Midbrain (tissue), 1 donor: ENCODE measurements at regions not wholly inside any gene's neighbourhood (a gene's known extent, or its start where the extent isn't known, plus 50 kb on each side); places are given as distances from the start of the nearest gene placed in this dataset.
A peak's percentile ranks its signal among the peaks of the same experiment; 100 is the strongest.
"Not testable (repeated sequence)": the region's sequence is repeated elsewhere in the genome, so short reads cannot be mapped to it uniquely, and the experiment has no call there.

Experiments used
- DNase-seq: peaks from one replicate; lab custom pipeline; 2025; lab: John Stamatoyannopoulos, UW

- DNase-seq: no peak
Measured at GRCh38 chr11:26898799-26899198, 95.1 kb upstream of the FIBIN start.

GRCh38 chr11:26901162-26901561 lies 92.8 kb upstream of the FIBIN start:
- peak; percentile 8 for DNase-seq

- no peak for DNase-seq
Measured at GRCh38 chr11:26904132-26904531, 89.8 kb upstream of the FIBIN start.

GRCh38 chr11:26904801-26905200 lies 89.1 kb upstream of the FIBIN start:
- no peak for DNase-seq

- DNase-seq: no peak
Measured at GRCh38 chr11:26905368-26905767, 88.5 kb upstream of the FIBIN start.

GRCh38 chr11:26909515-26909914 lies 84.4 kb upstream of the FIBIN start:
- no peak for DNase-seq

GRCh38 chr11:26909991-26910591 lies 83.8 kb upstream of the FIBIN start:
- DNase-seq: no peak

- no peak for DNase-seq
Measured at GRCh38 chr11:26914968-26915367, 78.9 kb upstream of the FIBIN start.

- DNase-seq: no peak
Measured at GRCh38 chr11:26916805-26917204, 77.1 kb upstream of the FIBIN start.

- no peak for DNase-seq
Measured at GRCh38 chr11:26928582-26928981, 65.3 kb upstream of the FIBIN start.

GRCh38 chr11:26929806-26930517 lies 64.0 kb upstream of the FIBIN start:
- DNase-seq: no peak

GRCh38 chr11:26930518-26931247 lies 63.2 kb upstream of the FIBIN start:
- no peak for DNase-seq

GRCh38 chr11:26931248-26931631 lies 62.7 kb upstream of the FIBIN start:
- DNase-seq: no peak

GRCh38 chr11:26931881-26932280 lies 62.0 kb upstream of the FIBIN start:
- DNase-seq: no peak

- no peak for DNase-seq
Measured at GRCh38 chr11:26936109-26936508, 57.8 kb upstream of the FIBIN start.

- DNase-seq: no peak
Measured at GRCh38 chr11:26937386-26937785, 56.5 kb upstream of the FIBIN start.

- DNase-seq: not testable (repeated sequence)
Measured at GRCh38 chr11:26940501-26940900, 53.4 kb upstream of the FIBIN start.

GRCh38 chr11:26942356-26942755 lies 51.6 kb upstream of the FIBIN start:
- no peak for DNase-seq

- DNase-seq: no peak
Measured at GRCh38 chr11:26943636-26944035, 50.3 kb upstream of the FIBIN start.
